HEK293T (cell line): ENCODE measurements at regions not wholly inside any gene's neighbourhood (a gene's known extent, or its start where the extent isn't known, plus 50 kb on each side); places are given as distances from the start of the nearest gene placed in this dataset.

Experiments used
- CTBP1 ChIP-seq: fragments of 450-650 bp; IDR thresholded peaks from 2 replicates; pipeline ENCODE4 v1.6.1; 2016; ENCODE audit warnings: borderline replicate concordance
- SUZ12 ChIP-seq: fragments of 450-650 bp; IDR thresholded peaks from 2 replicates; pipeline ENCODE4 v1.6.1; 2016; ENCODE audit warnings: mild to moderate bottlenecking

- TF ChIP-seq SUZ12 (no peak), CTBP1 (no peak)
These were observed 1227.8 kb upstream of the ZEB2 start for GRCh38 chr2:145747715-145748114.
